ENCODE measurements at regions not wholly inside any gene's neighbourhood (a gene's known extent, or its start where the extent isn't known, plus 50 kb on each side); places are given as distances from the start of the nearest gene placed in this dataset.

DNA sequence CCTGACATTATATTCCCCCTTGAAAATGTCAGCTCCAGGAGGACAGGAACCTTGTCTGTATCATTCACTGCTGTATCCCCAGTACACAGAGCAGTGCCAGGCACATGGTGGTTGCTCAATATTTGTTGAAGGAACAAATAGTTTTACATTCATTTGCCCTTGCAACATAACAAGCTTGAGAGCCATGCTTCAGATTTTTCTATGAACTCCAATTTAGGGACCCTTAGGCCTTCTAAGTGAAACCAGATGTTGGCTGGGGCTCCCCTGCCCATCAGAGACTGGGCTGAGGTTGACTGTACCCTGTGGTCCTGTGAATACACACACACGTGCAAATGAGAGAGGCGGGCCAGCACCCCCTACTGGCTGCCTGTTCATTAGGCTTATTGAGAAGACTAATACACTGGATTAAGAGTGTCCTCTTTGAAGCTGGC is 214.9 kb upstream of the WWC1 start:
- DNase-seq (ENCODE audit: low spot score), result peak; percentile 79
- ChIA-PET CTCF (interaction anchor here (0.6 to 2.0 kb wide), 18 partner anchors 9 to 350 kb away, joined by 3 to 16 read pairs (median 4); no protein-coding TSS in a partner anchor), POLR2A (no interaction called here)
- Mint-ChIP-seq H3K4me1 (peaks cover 11% of the 10 kb centered on the region), H3K36me3 (no peaks in the 10 kb centered on the region), H3K27me3 (ENCODE audit: low read depth) (peaks cover 14% of the 10 kb centered on the region), H3K27ac (no peak overlapping the region), H3K4me3 (no peak overlapping the region), H3K9me3 (0 out of 2 replicates have a peak, but pooled peaks cover 3% of the 10 kb centered on the region)
- peak; percentile 97 for ATAC-seq
- TF ChIP-seq, protein P1, sequence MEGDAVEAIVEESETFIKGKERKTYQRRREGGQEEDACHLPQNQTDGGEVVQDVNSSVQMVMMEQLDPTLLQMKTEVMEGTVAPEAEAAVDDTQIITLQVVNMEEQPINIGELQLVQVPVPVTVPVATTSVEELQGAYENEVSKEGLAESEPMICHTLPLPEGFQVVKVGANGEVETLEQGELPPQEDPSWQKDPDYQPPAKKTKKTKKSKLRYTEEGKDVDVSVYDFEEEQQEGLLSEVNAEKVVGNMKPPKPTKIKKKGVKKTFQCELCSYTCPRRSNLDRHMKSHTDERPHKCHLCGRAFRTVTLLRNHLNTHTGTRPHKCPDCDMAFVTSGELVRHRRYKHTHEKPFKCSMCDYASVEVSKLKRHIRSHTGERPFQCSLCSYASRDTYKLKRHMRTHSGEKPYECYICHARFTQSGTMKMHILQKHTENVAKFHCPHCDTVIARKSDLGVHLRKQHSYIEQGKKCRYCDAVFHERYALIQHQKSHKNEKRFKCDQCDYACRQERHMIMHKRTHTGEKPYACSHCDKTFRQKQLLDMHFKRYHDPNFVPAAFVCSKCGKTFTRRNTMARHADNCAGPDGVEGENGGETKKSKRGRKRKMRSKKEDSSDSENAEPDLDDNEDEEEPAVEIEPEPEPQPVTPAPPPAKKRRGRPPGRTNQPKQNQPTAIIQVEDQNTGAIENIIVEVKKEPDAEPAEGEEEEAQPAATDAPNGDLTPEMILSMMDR (IDR thresholded peaks at IDR 0.05), result peak; percentile 58
- no peak for TF ChIP-seq ZNF138 (CRISPR knock-in tag; conservative IDR thresholded peaks at IDR 0.05)
- 0 out of 2 replicates have a peak, but pooled peaks have one; percentile 27 for TF ChIP-seq ARID4B (CRISPR knock-in tag; IDR thresholded peaks at IDR 0.05; ENCODE audit: borderline replicate concordance)
- no peak for TF ChIP-seq EMX1 (CRISPR knock-in tag; IDR thresholded peaks at IDR 0.05)
- TF ChIP-seq, protein P2, sequence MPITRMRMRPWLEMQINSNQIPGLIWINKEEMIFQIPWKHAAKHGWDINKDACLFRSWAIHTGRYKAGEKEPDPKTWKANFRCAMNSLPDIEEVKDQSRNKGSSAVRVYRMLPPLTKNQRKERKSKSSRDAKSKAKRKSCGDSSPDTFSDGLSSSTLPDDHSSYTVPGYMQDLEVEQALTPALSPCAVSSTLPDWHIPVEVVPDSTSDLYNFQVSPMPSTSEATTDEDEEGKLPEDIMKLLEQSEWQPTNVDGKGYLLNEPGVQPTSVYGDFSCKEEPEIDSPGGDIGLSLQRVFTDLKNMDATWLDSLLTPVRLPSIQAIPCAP (CRISPR knock-in tag; IDR thresholded peaks at IDR 0.05), result no peak

DNA sequence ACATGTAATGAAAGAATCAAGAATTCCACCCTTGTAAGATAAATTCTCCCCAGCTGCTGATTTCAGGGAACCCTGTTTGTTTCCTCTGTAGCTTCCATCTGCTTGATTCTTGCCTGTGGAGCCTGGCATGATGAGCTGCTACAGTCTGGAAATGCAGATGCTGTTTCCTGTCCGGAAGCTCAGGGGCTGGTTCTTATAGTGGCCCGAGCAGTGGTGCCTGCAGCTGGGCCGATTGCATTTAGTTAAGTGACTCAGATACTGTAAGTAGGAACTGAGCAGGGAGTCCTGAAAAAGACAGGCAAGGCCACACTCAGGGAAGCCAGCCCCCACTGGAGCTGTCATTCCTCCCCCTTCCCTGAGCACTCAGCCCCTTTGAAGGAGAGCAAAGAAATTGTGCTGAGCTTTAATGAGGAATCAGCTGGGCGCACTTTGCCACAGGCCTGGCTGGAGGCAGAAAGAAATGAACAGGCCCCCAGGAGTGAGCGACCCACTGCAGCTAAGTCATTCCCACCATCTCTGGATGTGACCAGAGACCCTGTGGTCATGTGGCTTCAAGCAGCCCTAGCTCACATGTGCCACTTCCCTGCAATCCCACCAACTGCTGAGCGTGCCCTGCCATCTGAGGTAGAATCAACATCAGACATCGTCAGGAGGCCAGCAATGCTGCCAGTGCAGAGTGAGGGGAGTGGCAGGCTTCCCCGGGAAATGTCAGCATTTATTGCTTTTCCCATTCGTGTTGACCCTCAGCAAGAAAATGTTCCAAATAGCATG is 206.0 kb upstream of the WWC1 start:
- Mint-ChIP-seq H3K36me3 (peaks cover 15% of the 10 kb centered on the region), H3K27ac (no peak overlapping the region), H3K9me3 (peaks cover 24% of the 10 kb centered on the region), H3K4me1 (peaks cover 14% of the 10 kb centered on the region), H3K4me3 (no peak overlapping the region), H3K27me3 (ENCODE audit: low read depth) (peaks cover 19% of the 10 kb centered on the region)
- ChIA-PET CTCF (interaction anchor here (1.3 to 2.2 kb wide), 5 partner anchors 9 to 134 kb away, joined by 3 to 7 read pairs (median 6); no protein-coding TSS in a partner anchor), POLR2A (interaction anchor here (0.8 kb wide), 1 partner anchor 13 kb away, joined by 3 read pairs; no protein-coding TSS in a partner anchor)
- no peak for ATAC-seq
- no peak for DNase-seq (ENCODE audit: low spot score)
- TF ChIP-seq MXD4 (CRISPR knock-in tag; IDR thresholded peaks at IDR 0.05; ENCODE audit: borderline replicate concordance) (no peak), MAX (CRISPR knock-in tag; IDR thresholded peaks at IDR 0.05) (0 out of 2 replicates have a peak, but pooled peaks have one; percentile 24)

GRCh38 chr5:168086104-168086610 is 205.3 kb upstream of the WWC1 start:
- DNase-seq (ENCODE audit: low spot score), result no peak
- Mint-ChIP-seq H3K4me1 (peaks cover 14% of the 10 kb centered on the region), H3K36me3 (peaks cover 15% of the 10 kb centered on the region), H3K4me3 (no peak overlapping the region), H3K27ac (no peak overlapping the region), H3K9me3 (peaks cover 24% of the 10 kb centered on the region), H3K27me3 (ENCODE audit: low read depth) (peaks cover 14% of the 10 kb centered on the region)
- ChIA-PET POLR2A (no interaction called here), CTCF (interaction anchor here (1.3 to 2.2 kb wide), 4 partner anchors 9 to 134 kb away, joined by 3 to 7 read pairs (median 6); no protein-coding TSS in a partner anchor)
- peak; percentile 85 for ATAC-seq
- TF ChIP-seq, protein P3, sequence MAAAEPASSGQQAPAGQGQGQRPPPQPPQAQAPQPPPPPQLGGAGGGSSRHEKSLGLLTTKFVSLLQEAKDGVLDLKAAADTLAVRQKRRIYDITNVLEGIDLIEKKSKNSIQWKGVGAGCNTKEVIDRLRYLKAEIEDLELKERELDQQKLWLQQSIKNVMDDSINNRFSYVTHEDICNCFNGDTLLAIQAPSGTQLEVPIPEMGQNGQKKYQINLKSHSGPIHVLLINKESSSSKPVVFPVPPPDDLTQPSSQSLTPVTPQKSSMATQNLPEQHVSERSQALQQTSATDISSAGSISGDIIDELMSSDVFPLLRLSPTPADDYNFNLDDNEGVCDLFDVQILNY (CRISPR knock-in tag; IDR thresholded peaks at IDR 0.05), result no peak
- TF ChIP-seq RELA (CRISPR knock-in tag; IDR thresholded peaks at IDR 0.05; ENCODE audit: borderline replicate concordance) (no peak), FOXJ3 (CRISPR knock-in tag; IDR thresholded peaks at IDR 0.05; ENCODE audit: borderline replicate concordance) (no peak), TCF7 (CRISPR knock-in tag; IDR thresholded peaks at IDR 0.05; ENCODE audit: low read depth) (no peak)
